NCI-H1436 treated with DMSO at 0.1 percent for 48 hours (cell line): ENCODE measurements at regions not wholly inside any gene's neighbourhood (a gene's known extent, or its start where the extent isn't known, plus 50 kb on each side); places are given as distances from the start of the nearest gene placed in this dataset.
A peak's percentile ranks its signal among the peaks of the same experiment; 100 is the strongest.
"Not testable (repeated sequence)": the region's sequence is repeated elsewhere in the genome, so short reads cannot be mapped to it uniquely, and the experiment has no call there.

ENCODE experiments used
- DNase-seq: peaks from one replicate; lab custom pipeline; 2025; lab: John Stamatoyannopoulos, UW

DNA sequence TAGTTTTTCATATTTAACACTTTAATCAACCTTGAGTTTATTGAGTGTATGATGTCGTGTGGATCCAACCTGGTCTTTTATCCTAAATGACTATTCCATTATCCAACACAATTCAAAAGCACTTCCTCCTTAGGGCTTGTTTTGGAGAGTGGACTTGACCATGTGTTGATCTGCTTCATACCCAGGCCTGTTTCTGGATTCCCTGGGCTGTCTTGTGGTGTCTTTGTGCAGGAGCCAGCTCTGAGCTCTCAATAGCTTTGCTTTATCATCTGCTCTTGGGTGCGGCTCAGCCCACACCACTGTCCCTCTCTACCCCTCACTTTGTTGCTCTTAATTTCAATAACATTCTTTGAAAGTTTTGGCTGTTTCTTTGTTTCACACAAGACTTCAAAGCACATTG, 70.9 kb upstream of the CHST15 start:
- DNase-seq = no peak

DNA sequence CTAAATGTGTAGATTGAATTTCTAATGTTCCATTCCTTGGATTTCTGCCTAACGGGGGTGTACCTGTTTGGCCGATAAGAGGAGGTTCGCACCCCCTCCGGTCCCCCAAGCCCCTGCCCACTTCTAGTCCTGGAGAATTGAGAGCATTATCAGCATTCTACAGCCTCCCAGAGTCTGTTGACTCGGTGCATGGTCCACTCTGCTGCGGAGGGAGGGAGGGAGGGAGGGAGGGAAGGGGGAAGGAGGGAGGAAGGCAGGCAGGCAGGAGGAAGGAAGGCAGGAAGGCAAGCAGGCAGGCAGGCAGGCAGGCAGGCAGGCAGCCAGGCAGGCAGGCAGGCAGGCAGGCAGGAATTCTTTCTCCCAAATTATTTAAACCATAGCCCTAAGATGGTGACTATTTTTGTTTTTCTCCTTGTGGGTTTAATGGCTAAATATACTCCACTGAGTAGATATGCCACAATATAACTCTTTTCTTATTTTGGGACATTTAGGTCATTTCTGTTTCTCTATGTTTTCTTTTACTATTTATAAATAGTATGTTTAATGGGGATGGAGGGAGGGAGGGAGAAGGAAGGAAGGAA, 69.5 kb upstream of the CHST15 start:
- no peak for DNase-seq

DNA sequence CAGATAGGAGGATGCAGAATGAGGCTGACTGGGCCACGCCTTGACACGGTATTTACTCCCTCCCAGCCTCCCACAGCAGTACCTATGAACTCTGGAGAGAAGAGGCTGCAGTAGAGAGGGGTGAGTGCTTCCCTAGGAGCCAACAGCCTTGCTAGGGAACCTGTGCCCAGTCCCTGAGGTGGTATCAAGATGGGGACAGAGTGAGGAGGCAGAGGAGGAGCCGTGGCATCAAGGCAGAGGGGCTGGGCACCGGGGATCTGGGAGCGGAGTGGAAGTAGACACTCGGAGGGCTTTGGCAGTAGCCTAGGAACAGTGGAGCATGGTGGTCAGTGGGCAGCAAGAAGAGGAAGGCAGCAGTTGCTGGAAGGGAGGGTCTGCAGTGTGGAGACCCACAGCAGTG, 68.7 kb upstream of the CHST15 start:
- no peak for DNase-seq

DNA sequence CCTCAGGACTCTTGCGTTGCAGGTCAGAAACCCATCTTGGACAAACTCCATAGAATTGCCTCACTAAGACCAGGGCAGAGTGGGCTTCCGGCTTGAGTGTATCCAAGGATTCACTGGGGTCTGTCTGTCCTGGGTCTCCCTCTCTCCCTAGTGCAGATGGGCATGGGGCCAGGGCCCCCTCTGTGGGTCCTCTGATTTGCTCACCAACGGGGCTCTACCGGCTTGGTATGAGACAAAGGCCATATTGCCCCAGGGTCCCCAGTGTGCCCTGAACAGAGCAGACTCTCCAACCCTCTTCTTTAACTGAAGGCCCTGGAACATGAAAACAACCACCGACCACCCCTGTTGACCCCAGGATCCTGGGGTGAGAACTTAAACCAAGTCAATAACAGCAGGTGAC, 68.2 kb upstream of the CHST15 start:
- no peak for DNase-seq

DNA sequence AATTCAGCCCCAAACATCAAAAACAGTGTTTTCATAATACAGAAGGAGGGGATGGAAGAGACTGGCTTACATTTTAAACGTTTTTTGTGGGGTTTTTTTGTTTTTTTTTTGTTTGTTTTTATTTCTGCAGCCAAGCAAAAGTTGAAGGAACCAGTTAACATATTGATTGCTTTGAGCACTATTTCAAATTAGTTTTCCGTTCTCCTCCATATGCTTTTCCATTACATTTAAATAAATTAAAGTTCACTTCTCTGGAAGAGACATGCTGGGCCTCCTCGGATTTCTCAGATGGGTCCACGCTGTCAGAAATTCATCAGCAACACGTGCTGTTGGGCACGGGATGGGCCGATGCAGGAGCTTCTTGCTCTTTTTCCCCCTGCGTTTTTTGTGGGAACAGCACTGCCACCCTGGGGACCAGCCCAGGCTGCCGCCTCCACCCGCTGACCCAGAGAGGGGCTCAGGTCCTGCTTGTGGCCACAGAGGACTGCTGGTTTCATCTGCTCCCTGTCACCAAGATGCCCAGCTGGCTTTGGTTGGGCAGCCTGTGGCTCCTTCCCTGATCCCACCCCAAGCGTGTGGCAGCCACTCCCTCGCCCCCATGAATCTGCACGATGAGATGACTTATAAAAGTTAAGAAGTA, 67.7 kb upstream of the CHST15 start:
- no peak for DNase-seq

DNA sequence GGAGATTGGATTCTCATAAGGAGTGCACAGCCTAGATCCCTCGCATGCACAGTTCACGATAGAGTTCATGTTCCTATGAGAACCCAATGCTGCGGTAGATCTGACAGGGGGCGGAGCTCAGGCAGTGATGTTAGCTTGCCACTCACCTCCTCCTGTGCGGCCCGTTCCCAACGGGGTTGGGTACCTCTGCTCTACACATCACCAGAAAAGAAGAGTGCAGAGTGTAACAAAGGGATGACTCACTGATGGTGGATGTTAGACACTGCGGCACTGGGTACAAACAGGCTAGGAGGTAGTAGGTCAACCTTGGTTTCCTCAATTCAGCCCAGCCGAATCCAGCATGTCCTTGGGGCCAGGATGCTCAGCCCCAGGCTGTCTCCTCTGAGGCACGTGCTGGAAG, 66.8 kb upstream of the CHST15 start:
- DNase-seq = peak; percentile 66

DNA sequence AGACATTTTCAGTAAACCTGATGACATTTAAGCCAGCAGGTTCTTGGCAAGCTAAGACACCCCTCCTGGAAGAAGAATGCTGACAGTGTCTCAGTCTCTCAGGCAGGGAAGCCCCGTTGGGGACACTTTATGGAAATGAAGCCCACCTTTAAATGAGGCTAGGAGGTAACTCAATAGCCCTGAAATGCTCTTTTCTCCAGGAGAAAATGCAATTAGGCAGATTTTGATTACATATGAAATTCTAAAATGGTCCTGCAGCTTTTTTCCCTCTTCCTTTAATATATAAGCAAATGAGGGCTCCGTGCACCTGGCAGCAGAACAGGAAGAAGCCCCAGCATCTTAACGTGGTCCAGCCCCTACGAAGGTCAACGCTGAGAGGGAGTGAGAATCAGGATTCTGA, 65.8 kb upstream of the CHST15 start:
- DNase-seq = no peak

DNA sequence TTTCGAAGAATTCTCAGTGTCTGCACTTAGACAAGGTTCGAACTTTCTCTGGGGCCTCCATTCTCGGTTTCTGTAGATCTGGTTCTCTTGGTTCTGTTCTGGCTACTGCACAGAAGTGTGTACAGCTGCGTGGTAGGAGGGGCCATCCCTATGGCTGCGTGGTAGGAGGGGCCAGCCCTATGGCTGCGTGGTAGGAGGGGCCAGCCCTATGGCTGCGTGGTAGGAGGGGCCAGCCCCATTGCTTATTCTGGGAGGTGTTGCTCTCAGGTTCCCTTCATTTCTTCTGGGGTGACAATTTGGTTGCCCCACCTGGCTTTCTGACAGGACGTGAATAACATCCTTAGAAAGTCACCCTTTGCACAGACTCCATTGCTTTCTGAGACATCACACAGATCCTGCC, 65.2 kb upstream of the CHST15 start:
- DNase-seq = no peak

DNA sequence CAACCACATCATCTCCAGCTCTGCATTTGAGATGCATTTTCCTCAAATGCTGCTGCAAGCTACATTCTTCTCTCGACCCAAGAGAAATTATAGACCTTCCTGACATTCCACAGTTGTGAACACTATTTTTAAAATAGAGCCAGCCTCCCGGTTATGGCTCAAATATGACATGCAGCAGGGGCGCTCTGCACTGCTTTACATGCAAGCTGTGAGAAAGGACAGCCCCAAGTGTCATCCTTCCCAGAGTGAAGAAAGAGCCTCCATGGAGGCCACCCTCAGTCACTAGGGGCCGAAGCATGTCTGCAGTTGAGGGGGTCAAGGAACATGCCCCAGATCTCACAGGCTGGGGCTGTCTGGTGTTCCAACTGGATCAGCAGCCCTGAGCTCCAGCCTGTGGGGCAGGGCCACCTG, 63.9 kb upstream of the CHST15 start:
- DNase-seq = no peak

DNA sequence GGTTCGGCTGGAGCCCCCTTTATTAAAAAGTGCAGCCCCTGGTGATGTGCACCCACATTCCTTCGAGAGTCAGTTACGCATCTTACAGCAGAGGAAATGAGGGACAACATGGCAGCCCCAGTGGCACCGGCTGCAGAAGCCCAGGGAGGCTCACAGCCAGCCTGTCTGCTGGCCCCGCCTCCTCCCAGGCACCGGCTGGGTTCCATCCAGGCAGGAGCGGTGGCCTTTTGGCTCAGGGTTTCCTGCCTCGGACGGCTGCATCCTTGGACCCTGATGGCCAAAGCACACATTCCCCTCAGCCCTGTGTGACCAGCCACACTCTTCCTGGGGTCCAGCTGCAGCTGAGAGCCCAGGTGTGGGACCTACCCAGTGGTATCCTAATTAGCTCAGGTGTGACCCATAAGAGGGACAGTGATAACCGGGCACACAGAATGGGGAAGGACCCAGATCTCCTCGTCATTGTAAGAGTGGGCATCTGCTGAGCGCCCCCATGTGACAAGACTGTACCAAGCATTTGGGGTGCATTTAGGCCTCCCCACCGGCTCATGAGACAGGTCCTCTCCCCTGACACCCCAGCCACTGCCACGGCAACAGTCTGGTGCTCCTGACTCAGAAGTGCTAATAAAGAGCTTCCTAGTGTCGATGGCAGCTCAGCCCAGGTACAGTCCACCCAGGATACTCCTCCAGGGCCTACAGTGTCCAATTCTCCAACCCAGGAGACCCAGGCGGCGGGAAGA, 63.3 kb upstream of the CHST15 start:
- no peak for DNase-seq

DNA sequence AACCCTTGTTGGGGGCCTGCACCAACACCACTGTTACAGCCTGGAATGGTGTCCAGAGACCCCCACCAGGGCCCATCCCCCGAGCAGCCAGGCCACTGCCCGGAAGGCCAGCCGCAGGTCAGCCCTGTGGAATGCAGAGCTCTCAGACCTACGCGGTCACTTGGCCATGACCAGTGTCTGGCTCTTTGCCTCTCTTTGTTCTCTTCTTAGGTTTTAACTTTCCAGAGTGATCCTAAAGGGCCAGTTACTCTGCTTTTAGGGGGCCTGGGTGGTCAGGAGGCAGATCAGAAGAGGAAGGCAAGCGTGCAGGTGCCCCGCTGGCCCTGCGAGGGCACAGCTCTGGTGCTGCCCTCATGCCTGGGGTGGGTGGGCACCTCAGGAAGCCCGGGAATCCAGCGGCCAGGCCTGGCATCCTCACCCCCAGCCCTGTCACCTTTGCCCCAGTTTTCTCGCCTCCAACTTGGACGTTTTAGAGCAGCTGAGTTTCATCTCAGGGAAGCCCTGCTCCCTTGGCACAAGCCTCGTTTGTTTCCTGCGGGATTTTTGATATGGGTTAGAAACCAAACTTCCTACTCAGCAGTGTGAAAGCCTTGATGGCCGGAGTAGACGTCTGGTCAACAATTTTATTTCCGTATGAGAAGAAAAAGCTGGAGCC, 62.5 kb upstream of the CHST15 start:
- no peak for DNase-seq

DNA sequence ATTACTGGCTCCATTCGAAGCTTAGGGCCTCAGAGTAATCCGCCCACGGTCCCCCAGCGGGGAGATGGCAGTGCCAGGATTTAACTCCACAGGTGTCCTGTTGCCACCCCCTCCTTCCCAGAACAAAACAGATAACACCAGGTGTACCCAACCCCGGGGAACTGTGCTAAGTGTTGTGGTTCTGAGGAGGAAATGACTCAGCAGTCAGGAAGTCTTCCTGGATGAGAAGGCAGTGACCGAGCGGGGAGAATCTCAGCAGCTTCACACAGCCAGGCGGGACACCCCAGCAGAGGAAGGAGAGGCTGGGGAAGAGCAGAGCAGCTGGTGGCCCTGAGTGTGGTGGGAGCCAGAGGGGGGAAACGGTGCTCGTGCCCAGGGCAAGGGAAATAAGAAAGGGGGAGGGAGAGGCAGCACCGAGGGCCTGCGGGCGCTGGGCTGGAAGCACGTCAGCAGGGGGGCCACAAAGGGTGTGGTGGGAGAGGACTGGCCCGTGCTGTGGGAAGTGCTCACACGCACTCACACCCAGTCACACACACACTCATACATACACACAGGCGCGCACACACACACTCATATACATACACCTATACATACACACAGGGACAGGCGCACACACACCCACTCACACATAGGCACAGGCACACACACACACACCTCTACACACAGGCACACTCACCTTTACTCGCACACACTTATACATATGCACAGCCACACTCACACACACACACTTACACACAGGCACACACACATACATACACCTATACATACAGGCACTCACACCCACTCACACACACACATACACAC, 59.8 kb upstream of the CHST15 start:
- peak; percentile 87 for DNase-seq

DNA sequence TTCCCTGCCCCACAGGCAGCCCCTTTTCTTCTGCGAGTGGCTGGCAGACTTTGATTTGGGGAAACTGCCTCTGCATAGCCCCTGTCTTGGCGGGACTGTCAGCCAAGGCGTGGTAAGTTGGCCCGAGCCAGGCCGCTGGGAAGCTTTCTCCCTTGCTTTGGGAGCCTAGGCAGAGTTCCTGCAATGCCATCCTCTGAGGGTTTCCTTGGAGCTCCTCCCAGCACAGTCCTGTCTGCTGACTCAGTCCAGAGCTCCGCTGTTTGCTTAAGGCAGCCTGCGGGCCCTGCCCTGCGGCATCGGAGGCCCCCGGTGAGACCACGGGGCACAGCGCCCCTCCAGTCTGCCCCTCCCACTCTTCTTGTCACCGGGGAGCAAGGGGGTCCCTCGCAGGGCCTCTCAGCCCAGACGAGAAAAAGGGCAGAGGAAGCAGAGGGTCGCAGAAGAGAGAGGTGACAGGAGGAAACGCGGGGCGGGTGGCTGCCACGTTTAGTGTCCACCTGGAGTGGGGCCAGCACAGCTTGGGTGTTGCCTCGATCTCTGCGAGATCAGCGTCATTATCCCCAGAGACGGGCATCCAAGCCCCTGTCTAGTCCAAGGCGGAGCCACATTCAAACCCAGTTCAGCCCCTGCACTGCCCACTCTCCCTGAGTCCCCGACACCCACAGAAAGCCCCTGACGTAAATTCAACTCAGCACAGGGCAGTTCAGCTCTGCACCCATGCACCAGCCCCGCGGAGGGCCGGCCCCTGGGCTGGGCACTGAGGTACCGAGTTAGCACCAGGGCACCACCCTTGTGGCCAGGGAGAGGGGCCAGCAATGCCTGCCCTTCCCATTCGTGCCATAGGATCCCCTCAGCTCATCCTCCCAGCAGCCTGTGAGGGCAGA, 59.0 kb upstream of the CHST15 start:
- DNase-seq = peak; percentile 29

DNA sequence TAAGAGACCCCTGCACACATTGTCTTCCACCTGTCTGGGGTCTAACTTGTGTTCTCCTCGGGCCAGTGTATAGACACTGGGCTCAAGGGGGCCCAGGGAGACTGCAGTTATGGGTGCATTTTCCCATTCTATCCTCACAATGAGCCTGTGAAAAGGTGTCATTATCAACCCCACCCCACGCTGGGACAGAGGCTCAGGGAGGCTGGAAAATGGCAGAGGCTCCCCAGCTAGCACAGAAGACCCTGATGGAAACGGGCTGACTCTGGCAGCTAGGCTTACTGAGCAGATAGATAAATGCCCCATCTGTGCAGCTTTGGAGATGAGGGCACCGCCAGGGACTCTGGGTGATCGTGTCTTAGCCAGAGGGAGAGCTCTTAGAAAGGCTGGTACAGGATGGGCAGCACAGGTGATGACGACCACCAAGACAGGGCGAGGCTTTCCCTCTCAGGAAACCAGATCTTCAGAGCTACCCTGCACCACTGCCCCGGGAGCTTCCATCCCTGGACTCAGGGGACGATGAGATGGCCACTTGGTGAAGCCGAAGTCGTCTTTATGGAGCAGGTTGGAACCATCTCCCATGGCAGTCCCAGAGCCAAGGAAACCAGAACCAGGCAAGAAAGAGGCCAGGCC, 58.2 kb upstream of the CHST15 start:
- no peak for DNase-seq

DNA sequence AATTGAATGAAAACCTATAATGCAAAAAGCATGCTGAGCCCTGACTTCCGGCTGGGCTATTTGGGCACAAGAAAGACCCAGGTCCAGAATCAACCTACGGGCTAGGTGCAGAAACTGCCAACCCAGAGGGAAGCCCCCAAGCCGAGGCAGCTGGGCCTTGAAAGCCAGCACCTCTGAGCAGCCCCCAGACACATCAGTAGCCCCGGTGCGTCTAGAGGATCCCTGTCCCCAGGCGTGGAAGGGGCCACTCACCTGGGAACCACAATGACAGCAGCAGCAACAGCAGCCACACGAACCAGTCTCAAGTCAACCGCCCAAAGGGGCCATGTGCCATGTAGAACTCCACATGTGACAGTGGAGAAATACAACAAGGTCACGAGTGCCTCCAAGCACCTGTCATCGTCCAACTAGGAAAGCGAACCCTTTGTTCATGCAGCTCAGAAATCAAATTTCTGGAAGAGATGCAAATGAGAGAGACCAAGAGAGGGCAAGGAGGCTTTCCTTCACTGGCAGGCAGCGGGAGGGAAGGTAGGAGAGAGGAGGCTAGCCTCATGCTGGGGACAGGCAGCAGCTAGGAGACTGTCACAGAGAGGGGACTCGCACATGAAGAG, 57.5 kb upstream of the CHST15 start:
- peak; percentile 30 for DNase-seq

DNA sequence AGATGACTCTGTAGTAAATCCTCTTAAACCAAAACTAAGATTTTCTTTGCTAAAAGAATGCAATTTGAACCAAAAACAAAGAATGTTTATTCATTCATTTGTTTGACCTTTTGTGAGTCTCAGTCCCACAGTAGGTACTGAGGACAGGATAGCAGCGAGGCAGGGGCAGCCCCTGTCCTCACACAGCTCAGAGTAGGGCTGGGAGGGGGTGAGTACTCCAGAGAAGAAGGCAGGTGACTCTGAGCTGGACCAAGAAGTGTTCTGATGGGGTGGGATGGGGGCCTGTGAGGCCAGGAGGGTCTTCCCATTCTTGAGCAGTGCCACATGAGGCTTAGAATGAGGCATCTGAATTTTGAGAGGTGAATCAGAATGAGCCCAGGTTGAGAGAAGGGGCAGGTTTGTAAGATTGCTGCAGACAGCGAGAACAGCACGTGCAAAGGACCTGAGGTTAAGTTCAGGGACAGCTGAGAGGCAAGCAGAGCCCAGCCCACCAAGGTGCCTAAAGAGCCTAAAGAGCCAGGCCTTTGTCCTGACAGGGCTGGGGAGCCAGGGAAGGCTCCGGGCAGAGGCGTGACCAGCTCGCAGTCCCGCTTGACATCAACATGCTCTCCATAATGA, 56.9 kb upstream of the CHST15 start:
- no peak for DNase-seq

DNA sequence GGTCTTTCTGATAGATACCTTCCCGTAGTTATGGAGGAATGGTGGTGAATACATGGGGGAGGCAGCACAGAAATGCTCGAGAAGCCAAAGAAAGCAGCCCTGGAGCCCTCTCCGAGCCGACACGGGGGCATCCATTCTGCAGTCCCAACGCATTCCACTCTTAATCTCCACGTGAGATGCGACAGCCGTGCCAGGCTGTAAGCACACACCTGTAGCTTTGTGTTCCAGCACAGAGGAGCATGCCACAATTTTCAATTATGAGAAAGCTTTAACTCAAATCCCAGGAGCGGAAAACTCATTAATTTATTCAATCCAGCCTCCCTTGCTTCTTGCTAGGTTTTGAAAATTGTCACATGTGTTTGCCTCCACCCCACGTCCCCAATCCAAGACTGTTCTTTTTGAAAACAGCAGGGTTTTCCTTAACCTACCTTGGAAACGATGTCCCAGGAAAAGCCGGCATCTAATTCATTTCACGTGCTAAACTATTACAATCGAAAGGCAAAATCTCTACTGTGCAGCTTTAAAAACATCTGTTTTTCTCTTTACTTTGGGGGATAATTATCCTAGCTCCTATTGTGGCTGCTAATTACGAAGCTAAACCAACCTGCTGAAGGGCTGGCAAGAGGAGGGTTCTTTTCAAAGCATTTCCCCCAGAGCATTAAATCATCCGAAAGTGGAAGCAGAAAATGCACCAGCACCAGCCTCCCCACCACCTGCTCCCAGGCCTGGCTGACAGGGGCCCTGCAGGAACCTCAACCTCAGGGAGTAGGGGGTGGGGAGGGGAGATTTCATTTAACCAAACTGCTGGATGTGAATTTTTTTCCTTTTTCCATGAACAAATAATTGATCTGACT, 56.0 kb upstream of the CHST15 start:
- DNase-seq = peak; percentile 97

DNA sequence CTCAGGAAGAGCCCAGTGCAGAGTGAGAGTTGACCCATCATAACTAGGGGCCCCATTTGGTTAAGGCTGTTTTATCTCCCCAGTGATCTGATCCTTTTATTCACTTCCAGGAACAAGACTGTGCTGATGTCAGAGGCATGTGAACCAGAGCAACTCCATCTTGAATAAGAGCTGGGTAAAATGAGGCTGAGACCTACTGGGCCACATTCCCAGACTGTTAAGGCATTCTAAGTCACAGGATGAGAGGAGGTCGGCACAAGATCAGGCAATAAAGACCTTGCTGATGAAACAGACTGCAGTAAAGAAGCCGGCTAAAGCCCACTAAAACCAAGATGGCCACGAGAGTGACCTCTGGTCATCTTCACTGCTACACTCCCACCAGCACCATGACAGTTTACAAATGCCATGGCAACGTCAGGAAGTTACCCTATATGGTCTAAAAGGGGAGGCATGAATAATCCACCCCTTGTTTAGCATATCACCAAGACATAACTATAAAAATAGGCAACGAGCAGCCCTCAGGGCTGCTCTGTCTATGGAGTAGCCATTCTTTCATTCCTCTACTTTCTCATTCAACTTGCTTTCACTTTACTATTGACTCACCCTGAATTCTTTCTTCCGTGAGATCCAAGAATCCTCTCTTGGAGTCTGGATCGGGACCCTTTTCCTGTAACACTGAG, 55.3 kb upstream of the CHST15 start:
- DNase-seq = not testable (repeated sequence)
